NCI-H2196 treated with DMSO at 0.1 percent for 48 hours (cell line): ENCODE measurements at regions not wholly inside any gene's neighbourhood (a gene's known extent, or its start where the extent isn't known, plus 50 kb on each side); places are given as distances from the start of the nearest gene placed in this dataset.

ENCODE experiments used
- DNase-seq: peaks from one replicate; lab custom pipeline; 2025; ENCODE audit not compliant: unreplicated experiment; lab: John Stamatoyannopoulos, UW

GRCh38 chr6:165884813-165885765 is 222.0 kb upstream of the PDE10A start:
- no peak for DNase-seq

GRCh38 chr6:165883851-165884640 is 221.0 kb upstream of the PDE10A start:
- no peak for DNase-seq

- no peak for DNase-seq
Measured at GRCh38 chr6:165881806-165882205, 218.8 kb upstream of the PDE10A start.

- DNase-seq: no peak
Measured at GRCh38 chr6:165880686-165881085, 217.6 kb upstream of the PDE10A start.

GRCh38 chr6:165877773-165878172 is 214.7 kb upstream of the PDE10A start:
- DNase-seq: no peak

GRCh38 chr6:165877192-165877591 is 214.2 kb upstream of the PDE10A start:
- DNase-seq: no peak

GRCh38 chr6:165876588-165876987 is 213.5 kb upstream of the PDE10A start:
- DNase-seq: no peak

GRCh38 chr6:165875946-165876345 is 212.9 kb upstream of the PDE10A start:
- DNase-seq: no peak

GRCh38 chr6:165873976-165874375 is 210.9 kb upstream of the PDE10A start:
- no peak for DNase-seq

- DNase-seq: no peak
Measured at GRCh38 chr6:165872811-165873210, 209.8 kb upstream of the PDE10A start.

GRCh38 chr6:165872311-165872710 is 209.3 kb upstream of the PDE10A start:
- DNase-seq: no peak

- no peak for DNase-seq
Measured at GRCh38 chr6:165871571-165871970, 208.5 kb upstream of the PDE10A start.

GRCh38 chr6:165869526-165869925 is 206.5 kb upstream of the PDE10A start:
- no peak for DNase-seq

- DNase-seq: no peak
Measured at GRCh38 chr6:165864925-165865324, 201.9 kb upstream of the PDE10A start.

- DNase-seq: no peak
Measured at GRCh38 chr6:165864218-165864617, 201.2 kb upstream of the PDE10A start.

- no peak for DNase-seq
Measured at GRCh38 chr6:165863801-165864200, 200.8 kb upstream of the PDE10A start.

- DNase-seq: no peak
Measured at GRCh38 chr6:165862813-165863212, 199.8 kb upstream of the PDE10A start.

- DNase-seq: no peak
Measured at GRCh38 chr6:165861226-165861625, 198.2 kb upstream of the PDE10A start.

GRCh38 chr6:165858586-165858985 is 195.5 kb upstream of the PDE10A start:
- DNase-seq: no peak

- DNase-seq: no peak
Measured at GRCh38 chr6:165855856-165856255, 192.8 kb upstream of the PDE10A start.

GRCh38 chr6:165854863-165855593 is 192.0 kb upstream of the PDE10A start:
- DNase-seq: no peak
